LNCAP (cell line): ENCODE measurements at regions not wholly inside any gene's neighbourhood (a gene's known extent, or its start where the extent isn't known, plus 50 kb on each side); places are given as distances from the start of the nearest gene placed in this dataset.

Experiments
- TF ChIP-seq, protein P1 (sequence below): fragments of 450-650 bp; IDR thresholded peaks from 2 replicates; pipeline ENCODE4 v1.5.1; 2017; ENCODE audit warnings: mild to moderate bottlenecking

DNA sequence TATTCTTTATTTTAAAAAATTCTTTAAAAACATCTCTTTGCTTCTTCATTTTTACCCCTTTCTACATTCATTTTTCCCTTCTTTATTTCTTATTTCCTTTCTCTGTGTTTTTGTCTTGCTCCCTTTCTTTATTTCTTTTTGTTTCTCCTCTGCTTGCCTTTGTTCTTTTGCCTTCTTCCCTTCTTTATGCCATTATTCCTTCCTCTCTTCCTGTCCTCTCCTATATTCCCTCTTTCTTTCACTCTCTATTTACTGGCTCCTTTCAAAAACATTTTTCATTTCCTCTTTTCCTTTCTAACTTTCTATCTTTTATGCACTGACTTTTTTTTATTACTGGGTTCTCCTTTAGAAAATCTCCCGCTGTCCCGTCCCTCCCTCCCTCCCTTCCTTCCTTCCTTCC is 102.2 kb downstream of the RBMX2 start:
- TF ChIP-seq, protein P1, sequence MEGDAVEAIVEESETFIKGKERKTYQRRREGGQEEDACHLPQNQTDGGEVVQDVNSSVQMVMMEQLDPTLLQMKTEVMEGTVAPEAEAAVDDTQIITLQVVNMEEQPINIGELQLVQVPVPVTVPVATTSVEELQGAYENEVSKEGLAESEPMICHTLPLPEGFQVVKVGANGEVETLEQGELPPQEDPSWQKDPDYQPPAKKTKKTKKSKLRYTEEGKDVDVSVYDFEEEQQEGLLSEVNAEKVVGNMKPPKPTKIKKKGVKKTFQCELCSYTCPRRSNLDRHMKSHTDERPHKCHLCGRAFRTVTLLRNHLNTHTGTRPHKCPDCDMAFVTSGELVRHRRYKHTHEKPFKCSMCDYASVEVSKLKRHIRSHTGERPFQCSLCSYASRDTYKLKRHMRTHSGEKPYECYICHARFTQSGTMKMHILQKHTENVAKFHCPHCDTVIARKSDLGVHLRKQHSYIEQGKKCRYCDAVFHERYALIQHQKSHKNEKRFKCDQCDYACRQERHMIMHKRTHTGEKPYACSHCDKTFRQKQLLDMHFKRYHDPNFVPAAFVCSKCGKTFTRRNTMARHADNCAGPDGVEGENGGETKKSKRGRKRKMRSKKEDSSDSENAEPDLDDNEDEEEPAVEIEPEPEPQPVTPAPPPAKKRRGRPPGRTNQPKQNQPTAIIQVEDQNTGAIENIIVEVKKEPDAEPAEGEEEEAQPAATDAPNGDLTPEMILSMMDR: no peak

DNA sequence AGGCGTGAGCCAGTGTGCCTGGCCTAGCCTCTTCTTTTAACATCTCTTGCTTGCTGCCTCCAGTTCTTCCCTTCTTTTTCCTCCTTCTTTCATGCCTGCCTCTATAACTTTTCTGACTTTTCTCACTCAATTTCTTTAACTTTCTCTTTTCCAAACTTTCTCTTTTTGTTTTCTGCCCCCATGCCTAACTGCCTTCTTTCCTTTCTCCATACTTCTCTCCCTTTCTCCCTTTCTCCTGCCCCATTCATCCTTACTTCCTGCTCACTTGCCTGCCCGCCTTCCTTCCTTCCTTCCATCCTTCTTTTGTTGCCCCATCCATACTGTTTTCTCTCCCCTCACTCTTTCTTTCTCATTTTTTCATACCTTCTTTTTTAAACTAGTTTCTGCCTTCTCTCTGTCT is 105.2 kb downstream of the RBMX2 start:
- TF ChIP-seq, protein P1: no peak

DNA sequence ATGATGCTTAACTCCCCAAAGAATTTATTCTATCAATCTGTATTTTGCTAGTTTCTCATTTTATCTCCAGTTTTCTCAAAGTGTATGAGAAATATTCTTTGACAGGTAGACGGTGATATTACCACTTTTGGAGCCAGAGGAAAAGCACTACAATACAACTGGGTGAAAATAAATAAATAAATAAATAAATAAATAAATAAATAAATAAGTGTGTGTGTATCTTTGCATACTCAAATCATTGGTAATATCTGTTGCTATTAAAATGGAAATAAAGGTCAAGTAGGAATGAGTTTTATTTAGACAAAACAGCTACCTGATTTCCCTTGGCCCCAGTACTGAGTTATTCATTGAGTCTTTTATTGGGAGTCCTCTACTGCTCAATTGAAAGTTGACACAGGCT is 114.3 kb downstream of the RBMX2 start:
- TF ChIP-seq, protein P1: no peak

DNA sequence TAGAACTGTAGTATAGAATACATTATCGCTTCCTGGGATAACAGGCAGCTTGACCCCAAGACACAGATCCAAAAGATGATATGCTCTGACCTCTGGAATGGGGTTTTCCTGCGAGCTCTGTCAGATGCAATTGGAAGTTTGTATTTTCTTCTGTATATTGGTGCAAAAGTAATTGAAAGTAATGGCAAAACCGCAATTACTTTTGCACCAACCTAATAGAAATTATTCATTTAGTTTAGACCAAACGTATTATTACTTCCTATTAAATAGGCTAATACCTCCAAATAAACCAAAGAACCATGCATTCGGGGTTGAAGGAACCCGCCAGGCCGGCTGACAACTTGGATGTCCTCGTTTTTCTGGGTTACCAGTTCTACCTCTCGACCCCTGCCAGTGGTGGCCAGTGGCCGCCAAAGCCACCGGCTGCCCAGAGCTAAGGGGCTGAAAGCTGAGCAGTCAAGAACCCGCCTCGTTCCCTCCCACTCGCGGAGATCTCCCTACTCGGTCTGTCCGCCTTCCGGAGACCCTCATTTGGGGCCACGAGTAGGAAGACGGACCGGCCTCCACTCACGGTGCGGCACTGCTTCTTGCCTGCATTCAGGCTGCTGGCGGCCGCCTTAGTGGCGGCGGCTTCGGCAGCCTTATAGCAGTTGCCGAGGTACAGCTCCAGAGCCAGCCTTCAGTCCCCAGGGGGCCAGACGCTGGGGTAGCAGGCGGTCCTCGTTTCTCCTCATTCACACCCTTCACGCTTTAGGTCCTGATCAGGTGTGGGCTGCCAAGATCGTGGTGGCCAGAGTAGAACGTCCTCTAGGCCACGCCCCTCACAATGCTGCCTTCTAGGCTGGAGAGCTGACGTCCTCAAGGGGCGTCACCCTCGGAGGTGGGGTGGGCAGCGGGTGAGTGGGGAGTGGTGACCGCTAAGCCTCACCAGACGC is 121.9 kb downstream of the RBMX2 start:
- TF ChIP-seq, protein P1: no peak

DNA sequence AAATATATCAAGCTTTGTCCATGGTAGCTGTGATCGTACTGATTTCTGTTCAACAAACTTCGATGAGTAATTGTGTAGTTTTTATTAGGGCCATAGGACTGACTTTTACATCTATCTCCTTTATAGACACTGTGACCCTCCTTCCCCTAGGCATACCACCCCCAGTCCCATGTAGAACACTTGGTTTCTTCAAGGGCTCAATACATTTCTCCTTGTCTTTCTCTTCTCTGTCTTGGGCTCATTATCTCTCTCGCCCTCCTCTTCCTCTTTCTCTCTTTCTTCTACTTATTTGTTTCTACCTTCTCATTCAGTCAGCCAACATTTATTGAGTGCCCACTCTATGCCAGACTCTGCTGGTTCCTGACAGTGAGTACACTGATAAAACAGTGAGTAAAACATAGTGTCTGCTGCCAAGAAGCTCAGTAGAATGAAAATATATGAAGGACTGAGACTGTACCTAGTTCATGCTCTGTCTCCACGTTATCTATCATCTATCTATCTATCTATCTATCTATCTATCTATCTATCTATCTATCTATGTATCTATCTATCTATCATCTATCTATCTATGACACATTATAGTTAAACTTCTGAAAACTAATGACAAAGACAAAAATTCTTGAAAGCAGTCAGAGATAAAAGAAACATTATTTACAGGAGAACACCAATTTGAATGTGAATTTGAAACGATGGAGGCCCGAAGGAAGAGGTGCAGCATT is 122.8 kb downstream of the RBMX2 start:
- TF ChIP-seq, protein P1: no peak

DNA sequence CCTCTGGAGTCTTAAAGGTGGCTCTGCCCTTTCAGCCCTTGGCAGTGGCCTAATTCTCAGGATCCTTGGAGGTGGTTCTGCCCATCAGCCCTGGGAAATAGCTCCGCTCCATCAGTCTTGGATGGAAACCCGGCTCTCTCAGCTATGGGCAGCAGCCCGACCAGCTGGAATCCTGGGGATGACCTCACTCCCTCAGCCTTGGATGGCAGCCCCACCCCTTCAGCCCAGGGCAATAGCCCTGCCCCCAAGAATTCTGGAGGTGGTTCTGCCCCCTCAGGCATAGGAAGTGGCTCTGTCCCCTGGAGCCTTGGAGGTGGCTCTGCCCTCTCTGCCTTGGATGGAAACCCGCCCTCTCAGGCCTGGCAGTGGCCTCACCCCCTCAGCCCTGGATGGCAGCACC is 127.7 kb downstream of the RBMX2 start:
- TF ChIP-seq, protein P1: no peak

GRCh38 chrX:130531066-130531465 is 129.3 kb downstream of the RBMX2 start:
- TF ChIP-seq, protein P1: no peak
